Ascending aorta (tissue), 2 donors: ENCODE measurements at regions not wholly inside any gene's neighbourhood (a gene's known extent, or its start where the extent isn't known, plus 50 kb on each side); places are given as distances from the start of the nearest gene placed in this dataset.

Source experiments
- DNase-seq, 2 donors: peaks; one replicate each; pipeline ENCODE4 v3.0.0-alpha.2; 2019; ENCODE audit warnings: low spot score in 2 of 2
- H3K27ac ChIP-seq, 2 donors: fragments of 200-600 bp; sonication (generic); one replicate each; pipeline ENCODE4 v1.5.1; 2016 to 2017; ENCODE audit warnings: mild to moderate bottlenecking in 1 of 2
- H3K27me3 ChIP-seq: fragments of 200-600 bp; sonication (generic); one replicate; pipeline ENCODE4 v1.5.1; 2017
- H3K36me3 ChIP-seq, 2 donors: fragments of 200-600 bp; sonication (generic); one replicate each; pipeline ENCODE4 v1.5.1; 2016
- H3K4me1 ChIP-seq, 2 donors: fragments of 200-600 bp; sonication (generic); one replicate each; pipeline ENCODE4 v1.5.1; 2016 to 2017; ENCODE audit warnings: mild to moderate bottlenecking in 1 of 2
- H3K4me3 ChIP-seq, 2 donors: fragments of 200-600 bp; sonication (generic); one replicate each; pipeline ENCODE4 v1.5.1; 2016 to 2017; ENCODE audit warnings: mild to moderate bottlenecking in 1 of 2
- H3K9me3 ChIP-seq, 2 donors: fragments of 200-600 bp; sonication (generic); one replicate each; pipeline ENCODE4 v1.5.1; 2016
- intact Hi-C: fragments of 100-400 bp; cut with DNase I; formaldehyde crosslinking; loops from one replicate; pipeline ENCODE4 v1.15.1; 2023
- TF ChIP-seq, protein P1 (sequence below), 3 experiments: fragments of 200-600 bp in 2 of 3; fragments of 450-650 bp in 1 of 3; sonication (generic) in 2 of 3; IDR thresholded peaks; one replicate each; pipeline ENCODE4 v1.5.1; 2016 to 2019; ENCODE audit warnings: antibody characterized with exemption in 3 of 3, mild to moderate bottlenecking in 1 of 3, moderate library complexity in 1 of 3

DNA sequence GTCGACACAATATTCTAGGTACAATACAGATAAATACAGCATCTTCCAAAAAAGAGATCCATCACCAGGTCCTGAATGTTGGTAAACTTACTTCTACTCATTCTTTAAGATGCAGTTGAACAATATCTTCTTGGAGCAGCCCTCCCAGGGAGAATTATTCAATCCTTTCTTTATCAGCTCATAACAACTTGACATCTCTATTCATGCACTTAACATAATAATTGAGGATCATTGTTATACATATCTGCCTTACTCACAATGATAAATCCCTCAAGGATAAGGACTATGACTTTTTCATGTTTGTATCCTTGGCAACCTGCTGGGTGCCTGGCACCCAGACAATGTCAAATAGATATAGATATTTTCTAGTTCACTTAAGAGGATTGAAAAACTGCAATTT is 219.5 kb downstream of the POU4F1 start:
- Histone ChIP-seq H3K27ac (no peak overlapping the region), H3K36me3 (no peaks in the 10 kb centered on the region), H3K27me3 (no peaks in the 10 kb centered on the region), H3K4me1 (no peaks in the 10 kb centered on the region), H3K4me3 (no peak overlapping the region), H3K9me3 (no peaks in the 10 kb centered on the region)
- no peak for DNase-seq
- TF ChIP-seq, protein P1, sequence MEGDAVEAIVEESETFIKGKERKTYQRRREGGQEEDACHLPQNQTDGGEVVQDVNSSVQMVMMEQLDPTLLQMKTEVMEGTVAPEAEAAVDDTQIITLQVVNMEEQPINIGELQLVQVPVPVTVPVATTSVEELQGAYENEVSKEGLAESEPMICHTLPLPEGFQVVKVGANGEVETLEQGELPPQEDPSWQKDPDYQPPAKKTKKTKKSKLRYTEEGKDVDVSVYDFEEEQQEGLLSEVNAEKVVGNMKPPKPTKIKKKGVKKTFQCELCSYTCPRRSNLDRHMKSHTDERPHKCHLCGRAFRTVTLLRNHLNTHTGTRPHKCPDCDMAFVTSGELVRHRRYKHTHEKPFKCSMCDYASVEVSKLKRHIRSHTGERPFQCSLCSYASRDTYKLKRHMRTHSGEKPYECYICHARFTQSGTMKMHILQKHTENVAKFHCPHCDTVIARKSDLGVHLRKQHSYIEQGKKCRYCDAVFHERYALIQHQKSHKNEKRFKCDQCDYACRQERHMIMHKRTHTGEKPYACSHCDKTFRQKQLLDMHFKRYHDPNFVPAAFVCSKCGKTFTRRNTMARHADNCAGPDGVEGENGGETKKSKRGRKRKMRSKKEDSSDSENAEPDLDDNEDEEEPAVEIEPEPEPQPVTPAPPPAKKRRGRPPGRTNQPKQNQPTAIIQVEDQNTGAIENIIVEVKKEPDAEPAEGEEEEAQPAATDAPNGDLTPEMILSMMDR (IDR thresholded peaks at IDR 0.05) = no peak
- intact Hi-C loops = no loop called here

DNA sequence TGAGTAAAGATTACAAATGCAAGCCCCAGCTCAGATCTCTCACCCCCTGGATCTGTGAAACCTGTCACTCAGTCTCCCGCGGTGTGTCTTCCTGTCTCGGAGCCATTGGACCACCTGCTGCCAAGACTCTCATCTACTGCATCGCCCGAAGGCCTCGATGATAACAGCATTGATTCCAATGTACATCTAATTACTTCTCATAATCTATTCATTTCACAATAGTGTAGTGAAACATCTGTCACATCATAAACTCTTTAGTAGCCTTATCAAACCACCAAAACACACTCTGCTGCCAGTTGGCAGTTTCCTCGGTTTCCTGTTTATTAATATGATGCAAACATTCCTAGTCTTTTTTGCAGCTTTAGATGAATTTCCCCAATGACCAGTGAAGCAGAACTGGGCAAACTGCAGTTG is 220.3 kb downstream of the POU4F1 start:
- intact Hi-C loops = no loop called here
- DNase-seq = no peak
- H3K4me3 ChIP-seq = no peak overlapping the region
- TF ChIP-seq, protein P1 (IDR thresholded peaks at IDR 0.05) = no peak
- no peaks in the 10 kb centered on the region for H3K9me3 ChIP-seq
- H3K36me3 ChIP-seq = no peaks in the 10 kb centered on the region
- no peak overlapping the region for H3K27ac ChIP-seq
- H3K27me3 ChIP-seq = no peaks in the 10 kb centered on the region
- H3K4me1 ChIP-seq = no peaks in the 10 kb centered on the region

DNA sequence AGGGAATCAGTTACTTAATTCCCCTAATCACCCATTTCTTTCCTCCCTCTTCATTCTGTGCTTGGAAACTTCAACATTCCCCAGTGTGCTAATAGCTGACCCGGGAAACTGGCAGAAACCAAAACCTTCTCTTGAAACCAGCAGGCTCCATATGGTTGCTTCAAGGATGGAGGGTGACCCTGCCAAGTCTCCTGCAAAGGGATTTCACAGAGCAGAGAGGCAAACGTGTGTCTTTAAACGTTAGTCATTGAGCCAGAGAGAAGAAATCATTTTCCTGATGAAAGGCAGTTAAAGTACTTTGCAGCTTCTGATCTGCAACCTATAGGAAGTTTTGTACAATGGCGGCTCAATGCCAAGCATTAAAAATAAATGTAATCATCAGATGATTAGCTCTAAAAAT is 220.9 kb downstream of the POU4F1 start:
- DNase-seq = no peak
- intact Hi-C loops = no loop called here
- no peaks in the 10 kb centered on the region for H3K4me1 ChIP-seq
- no peaks in the 10 kb centered on the region for H3K9me3 ChIP-seq
- no peak overlapping the region for H3K27ac ChIP-seq
- H3K36me3 ChIP-seq = no peaks in the 10 kb centered on the region
- TF ChIP-seq, protein P1 (IDR thresholded peaks at IDR 0.05) = no peak
- H3K4me3 ChIP-seq = no peak overlapping the region
- no peaks in the 10 kb centered on the region for H3K27me3 ChIP-seq

DNA sequence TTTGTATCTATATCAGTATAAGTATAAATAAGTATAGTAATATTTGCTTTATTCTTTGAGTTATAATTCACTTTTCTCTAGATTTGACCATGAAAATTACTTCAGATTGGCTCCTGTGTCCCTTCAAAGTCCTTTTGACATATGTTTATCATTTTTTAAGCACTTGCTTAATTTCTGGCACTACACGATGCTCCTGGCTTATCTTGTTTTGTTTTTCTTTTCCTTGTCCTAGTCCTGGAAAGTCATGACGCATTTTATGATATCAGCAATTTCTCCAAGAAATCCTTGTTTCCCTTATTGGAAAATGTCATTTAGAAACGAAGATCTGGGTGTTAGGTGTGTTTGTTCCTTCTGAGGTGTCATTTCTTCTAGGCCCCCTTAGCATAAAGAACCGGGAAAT is 226.5 kb downstream of the POU4F1 start:
- TF ChIP-seq, protein P1 (IDR thresholded peaks at IDR 0.05) = no peak
- DNase-seq = no peak
- Histone ChIP-seq H3K4me1 (no peaks in the 10 kb centered on the region), H3K4me3 (no peak overlapping the region), H3K9me3 (no peaks in the 10 kb centered on the region), H3K36me3 (no peaks in the 10 kb centered on the region), H3K27me3 (no peaks in the 10 kb centered on the region), H3K27ac (no peak overlapping the region)
- intact Hi-C loops = no loop called here

DNA sequence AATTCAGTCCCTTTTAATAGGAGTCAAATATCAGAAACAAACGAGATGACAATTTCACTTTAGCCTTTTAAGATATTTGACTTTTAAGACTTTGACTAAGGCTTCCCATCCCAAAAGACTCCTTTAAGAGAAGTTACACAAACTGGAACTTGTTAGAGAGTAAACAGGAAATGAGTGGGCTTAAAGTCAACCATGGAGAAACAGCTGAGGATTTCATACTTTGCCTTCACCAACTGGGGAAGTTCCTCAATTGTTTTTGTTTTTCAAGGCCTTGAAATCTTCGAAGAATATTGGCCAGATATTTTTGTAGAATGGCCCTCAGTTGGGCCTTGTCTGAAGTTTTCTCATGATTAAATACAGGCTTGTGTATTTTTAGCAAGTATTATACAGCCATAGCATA is 227.3 kb downstream of the POU4F1 start:
- DNase-seq = no peak
- no peaks in the 10 kb centered on the region for H3K27me3 ChIP-seq
- no peaks in the 10 kb centered on the region for H3K36me3 ChIP-seq
- H3K4me1 ChIP-seq = no peaks in the 10 kb centered on the region
- TF ChIP-seq, protein P1 (IDR thresholded peaks at IDR 0.05) = no peak
- H3K9me3 ChIP-seq = no peaks in the 10 kb centered on the region
- H3K4me3 ChIP-seq = no peak overlapping the region
- intact Hi-C loops = no loop called here
- H3K27ac ChIP-seq = no peak overlapping the region

DNA sequence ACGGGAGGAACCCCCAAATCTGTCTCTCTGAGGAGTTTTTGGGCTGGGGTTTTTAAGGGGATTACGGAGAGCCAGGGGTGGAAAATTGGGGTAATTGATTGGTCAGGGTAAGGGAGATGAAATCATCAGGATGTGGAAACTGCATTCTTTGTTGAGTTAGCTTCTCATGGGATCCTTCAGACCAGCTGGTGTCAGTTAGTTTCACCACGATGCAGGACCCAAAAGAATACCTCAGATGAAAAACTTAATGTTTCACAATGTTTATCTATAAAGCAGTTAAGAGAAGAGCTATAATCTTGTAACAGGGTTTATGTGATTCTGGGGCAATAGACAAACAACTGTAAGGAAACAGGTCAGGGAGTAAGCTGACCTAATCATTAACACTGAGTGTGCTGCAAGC is 230.8 kb downstream of the POU4F1 start:
- no peak for DNase-seq
- TF ChIP-seq, protein P1 (IDR thresholded peaks at IDR 0.05) = no peak
- intact Hi-C loops = no loop called here
- Histone ChIP-seq H3K4me1 (no peaks in the 10 kb centered on the region), H3K9me3 (no peaks in the 10 kb centered on the region), H3K27ac (no peak overlapping the region), H3K27me3 (no peaks in the 10 kb centered on the region), H3K4me3 (no peak overlapping the region), H3K36me3 (no peaks in the 10 kb centered on the region)
